ENCODE measurements at regions not wholly inside any gene's neighbourhood (a gene's known extent, or its start where the extent isn't known, plus 50 kb on each side); places are given as distances from the start of the nearest gene placed in this dataset.

- H3K27me3 Mint-ChIP-seq (ENCODE audit: insufficient read depth) = no peaks in the 10 kb centered on the region
- intact Hi-C loops (cut with micrococcal nuclease) = no loop called here
- no peak for DNase-seq (ENCODE audit: low spot score)
- H3K4me3 Mint-ChIP-seq = no peak overlapping the region
- H3K9me3 Mint-ChIP-seq = no peaks in the 10 kb centered on the region
- H3K36me3 Mint-ChIP-seq (ENCODE audit: low read depth) = no peaks in the 10 kb centered on the region
- no peaks in the 10 kb centered on the region for H3K4me1 Mint-ChIP-seq (ENCODE audit: low read depth)
- no peak overlapping the region for H3K27ac Mint-ChIP-seq
Measured at GRCh38 chr7:21092766-21093702, 306.3 kb upstream of the SP8 start.

- H3K4me1 Mint-ChIP-seq (ENCODE audit: low read depth) = no peaks in the 10 kb centered on the region
- H3K9me3 Mint-ChIP-seq = no peaks in the 10 kb centered on the region
- no peaks in the 10 kb centered on the region for H3K36me3 Mint-ChIP-seq (ENCODE audit: low read depth)
- intact Hi-C loops (cut with micrococcal nuclease) = no loop called here
- H3K4me3 Mint-ChIP-seq = no peak overlapping the region
- H3K27ac Mint-ChIP-seq = no peak overlapping the region
- no peak for DNase-seq (ENCODE audit: low spot score)
- no peaks in the 10 kb centered on the region for H3K27me3 Mint-ChIP-seq (ENCODE audit: insufficient read depth)
Measured at GRCh38 chr7:21094589-21094988, 307.9 kb upstream of the SP8 start.

DNA sequence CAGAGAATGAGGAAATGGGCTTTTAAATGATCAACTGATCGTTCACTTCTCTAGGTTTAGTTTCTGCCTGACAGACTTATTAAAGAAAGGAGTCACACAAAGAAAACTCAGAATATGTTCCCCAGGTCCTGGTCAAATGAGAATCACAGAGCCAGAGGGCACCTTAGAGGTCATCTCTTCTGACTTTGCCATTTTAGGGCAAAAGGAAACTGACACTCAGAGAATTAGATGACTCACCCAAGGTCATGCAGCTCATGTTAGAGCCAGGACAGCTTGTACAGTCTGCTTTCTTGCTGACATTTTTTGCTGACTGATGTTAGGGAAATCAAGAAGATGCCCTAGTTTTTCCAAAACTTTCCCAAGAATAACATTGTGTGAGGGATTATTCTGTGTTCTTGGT lies 312.7 kb upstream of the SP8 start:
- intact Hi-C loops (cut with micrococcal nuclease) = no loop called here
- no peak for DNase-seq (ENCODE audit: low spot score)
- Mint-ChIP-seq H3K4me1 (ENCODE audit: low read depth) (no peaks in the 10 kb centered on the region), H3K27me3 (ENCODE audit: insufficient read depth) (no peaks in the 10 kb centered on the region), H3K4me3 (no peak overlapping the region), H3K9me3 (no peaks in the 10 kb centered on the region), H3K36me3 (ENCODE audit: low read depth) (no peaks in the 10 kb centered on the region), H3K27ac (no peak overlapping the region)

- H3K36me3 Mint-ChIP-seq (ENCODE audit: low read depth) = no peaks in the 10 kb centered on the region
- H3K27me3 Mint-ChIP-seq (ENCODE audit: insufficient read depth) = no peaks in the 10 kb centered on the region
- no peaks in the 10 kb centered on the region for H3K9me3 Mint-ChIP-seq
- no peak overlapping the region for H3K27ac Mint-ChIP-seq
- no peak for DNase-seq (ENCODE audit: low spot score)
- H3K4me1 Mint-ChIP-seq (ENCODE audit: low read depth) = no peaks in the 10 kb centered on the region
- no peak overlapping the region for H3K4me3 Mint-ChIP-seq
- intact Hi-C loops (cut with micrococcal nuclease) = no loop called here
Measured at GRCh38 chr7:21099955-21100354, 313.3 kb upstream of the SP8 start.

DNA sequence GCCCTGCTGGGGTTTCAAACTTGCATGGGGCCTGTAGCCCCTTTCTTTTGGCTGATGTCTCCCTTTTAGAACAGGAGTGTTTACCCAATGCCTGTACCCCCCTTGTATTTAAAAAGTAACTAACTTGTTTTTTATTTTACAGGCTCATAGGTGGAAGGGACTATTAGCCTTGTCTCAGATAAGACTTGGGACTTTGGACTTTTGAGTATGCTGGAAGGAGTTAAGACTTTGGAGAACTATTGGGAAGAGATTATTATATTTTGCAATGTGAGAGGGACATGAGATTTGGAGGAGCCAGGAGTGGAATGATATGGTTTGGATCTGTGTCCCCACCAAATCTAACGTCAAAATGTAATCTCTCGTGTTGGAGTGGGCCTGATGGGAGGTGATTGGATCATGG lies 314.9 kb upstream of the SP8 start:
- Mint-ChIP-seq H3K4me3 (no peak overlapping the region), H3K4me1 (ENCODE audit: low read depth) (no peaks in the 10 kb centered on the region), H3K27ac (no peak overlapping the region), H3K36me3 (ENCODE audit: low read depth) (no peaks in the 10 kb centered on the region), H3K9me3 (no peaks in the 10 kb centered on the region), H3K27me3 (ENCODE audit: insufficient read depth) (no peaks in the 10 kb centered on the region)
- intact Hi-C loops (cut with micrococcal nuclease) = no loop called here
- no peak for DNase-seq (ENCODE audit: low spot score)

DNA sequence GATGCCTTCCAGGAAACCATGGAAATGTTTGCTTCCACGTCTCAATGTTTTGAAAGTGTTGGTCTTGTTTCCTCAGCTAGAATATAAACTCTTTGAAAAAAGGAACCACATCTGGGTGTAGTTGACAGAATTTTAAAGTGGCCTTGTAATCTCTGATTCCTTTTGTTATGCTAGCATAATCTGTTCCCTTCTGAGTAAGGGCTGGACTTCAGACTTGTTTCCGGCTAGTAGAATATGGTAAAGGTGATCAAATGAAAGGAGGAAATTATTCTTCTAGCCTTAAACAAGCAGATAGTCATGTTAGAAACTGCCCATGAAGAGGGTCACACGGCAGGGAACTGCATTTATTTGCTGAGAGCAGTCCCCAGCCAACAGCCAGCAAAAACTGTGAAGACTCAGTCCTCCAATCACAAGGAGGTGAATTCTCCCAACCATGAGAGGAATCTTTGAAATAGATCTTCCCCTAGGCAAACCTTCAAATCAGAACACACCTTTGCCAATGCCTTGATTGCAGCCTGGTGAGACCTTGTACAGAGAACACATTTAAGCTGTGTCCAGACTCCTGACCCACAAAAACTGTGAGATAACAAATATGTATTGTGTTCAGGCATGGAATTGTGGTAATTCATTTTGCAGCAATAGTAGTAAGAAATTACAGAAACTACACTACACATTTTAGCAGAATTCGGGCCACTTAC lies 316.9 kb upstream of the SP8 start:
- Mint-ChIP-seq H3K9me3 (no peaks in the 10 kb centered on the region), H3K27ac (no peak overlapping the region), H3K36me3 (ENCODE audit: low read depth) (no peaks in the 10 kb centered on the region), H3K4me3 (no peak overlapping the region), H3K4me1 (ENCODE audit: low read depth) (no peaks in the 10 kb centered on the region), H3K27me3 (ENCODE audit: insufficient read depth) (no peaks in the 10 kb centered on the region)
- DNase-seq (ENCODE audit: low spot score) = no peak
- intact Hi-C loops (cut with micrococcal nuclease) = no loop called here

- no peaks in the 10 kb centered on the region for H3K9me3 Mint-ChIP-seq
- no peaks in the 10 kb centered on the region for H3K36me3 Mint-ChIP-seq (ENCODE audit: low read depth)
- no peak for DNase-seq (ENCODE audit: low spot score)
- H3K4me1 Mint-ChIP-seq (ENCODE audit: low read depth) = no peaks in the 10 kb centered on the region
- intact Hi-C loops (cut with micrococcal nuclease) = no loop called here
- no peak overlapping the region for H3K4me3 Mint-ChIP-seq
- H3K27ac Mint-ChIP-seq = no peak overlapping the region
- no peaks in the 10 kb centered on the region for H3K27me3 Mint-ChIP-seq (ENCODE audit: insufficient read depth)
Measured at GRCh38 chr7:21104124-21104500, 317.4 kb upstream of the SP8 start.

GRCh38 chr7:21106296-21106732 lies 319.6 kb upstream of the SP8 start:
- no peak overlapping the region for H3K4me3 Mint-ChIP-seq
- H3K4me1 Mint-ChIP-seq (ENCODE audit: low read depth) = no peaks in the 10 kb centered on the region
- no peak overlapping the region for H3K27ac Mint-ChIP-seq
- H3K36me3 Mint-ChIP-seq (ENCODE audit: low read depth) = no peaks in the 10 kb centered on the region
- intact Hi-C loops (cut with micrococcal nuclease) = no loop called here
- no peaks in the 10 kb centered on the region for H3K9me3 Mint-ChIP-seq
- no peak for DNase-seq (ENCODE audit: low spot score)
- peaks cover 2% of the 10 kb centered on the region for H3K27me3 Mint-ChIP-seq (ENCODE audit: insufficient read depth)

GRCh38 chr7:21107101-21107500 lies 320.4 kb upstream of the SP8 start:
- Mint-ChIP-seq H3K9me3 (no peaks in the 10 kb centered on the region), H3K4me1 (ENCODE audit: low read depth) (no peaks in the 10 kb centered on the region), H3K27ac (no peak overlapping the region)

GRCh38 chr7:21108182-21108581 lies 319.7 kb upstream of the SP4 start:
- peaks cover 3% of the 10 kb centered on the region for H3K27me3 Mint-ChIP-seq (ENCODE audit: insufficient read depth)
- no peaks in the 10 kb centered on the region for H3K4me1 Mint-ChIP-seq (ENCODE audit: low read depth)
- no peaks in the 10 kb centered on the region for H3K9me3 Mint-ChIP-seq
- intact Hi-C loops (cut with micrococcal nuclease) = no loop called here
- DNase-seq (ENCODE audit: low spot score) = no peak
- H3K36me3 Mint-ChIP-seq (ENCODE audit: low read depth) = no peaks in the 10 kb centered on the region
- H3K27ac Mint-ChIP-seq = no peak overlapping the region
- H3K4me3 Mint-ChIP-seq = no peak overlapping the region

More at GRCh38 chr7:21107101-21107500, 320.4 kb upstream of the SP8 start:
- Mint-ChIP-seq H3K27me3 (ENCODE audit: insufficient read depth) (peaks cover 3% of the 10 kb centered on the region), H3K36me3 (ENCODE audit: low read depth) (no peaks in the 10 kb centered on the region), H3K4me3 (no peak overlapping the region)
- DNase-seq (ENCODE audit: low spot score) = no peak
- intact Hi-C loops (cut with micrococcal nuclease) = no loop called here

- peaks cover 9% of the 10 kb centered on the region for H3K27me3 Mint-ChIP-seq (ENCODE audit: insufficient read depth)
- no peaks in the 10 kb centered on the region for H3K36me3 Mint-ChIP-seq (ENCODE audit: low read depth)
- H3K4me1 Mint-ChIP-seq (ENCODE audit: low read depth) = no peaks in the 10 kb centered on the region
- H3K4me3 Mint-ChIP-seq = no peak overlapping the region
- H3K9me3 Mint-ChIP-seq = no peaks in the 10 kb centered on the region
- H3K27ac Mint-ChIP-seq = no peak overlapping the region
- DNase-seq (ENCODE audit: low spot score) = no peak
- intact Hi-C loops (cut with micrococcal nuclease) = no loop called here
Measured at GRCh38 chr7:21113609-21114415, 314.1 kb upstream of the SP4 start.

GRCh38 chr7:21123586-21123985 lies 304.3 kb upstream of the SP4 start:
- Mint-ChIP-seq H3K4me1 (ENCODE audit: low read depth) (no peaks in the 10 kb centered on the region), H3K9me3 (no peaks in the 10 kb centered on the region), H3K36me3 (ENCODE audit: low read depth) (no peaks in the 10 kb centered on the region), H3K27me3 (ENCODE audit: insufficient read depth) (peaks cover 2% of the 10 kb centered on the region), H3K4me3 (no peak overlapping the region), H3K27ac (no peak overlapping the region)
- DNase-seq (ENCODE audit: low spot score) = no peak
- intact Hi-C loops (cut with micrococcal nuclease) = no loop called here

DNA sequence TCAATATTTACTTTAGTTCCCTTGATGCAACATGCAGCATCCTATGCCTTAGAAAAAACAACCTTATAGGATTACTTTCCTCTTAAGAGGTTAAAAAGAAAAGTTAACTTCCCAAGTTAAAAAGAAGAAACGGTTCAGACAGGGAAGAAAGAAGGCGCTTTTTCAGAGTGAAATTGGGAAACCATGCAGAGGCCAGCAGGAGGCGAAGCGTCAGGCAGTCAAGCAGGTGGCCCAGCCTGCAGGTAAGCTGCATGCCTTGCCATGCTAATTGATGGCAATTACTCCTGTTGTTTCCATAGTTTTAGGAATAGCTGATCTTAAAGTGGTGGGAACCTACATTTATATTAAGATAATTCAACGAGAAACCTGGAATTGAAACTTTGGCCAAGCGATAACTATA lies 302.6 kb upstream of the SP4 start:
- H3K4me3 Mint-ChIP-seq = no peak overlapping the region
- H3K36me3 Mint-ChIP-seq (ENCODE audit: low read depth) = no peaks in the 10 kb centered on the region
- intact Hi-C loops (cut with micrococcal nuclease) = no loop called here
- H3K27ac Mint-ChIP-seq = no peak overlapping the region
- H3K4me1 Mint-ChIP-seq (ENCODE audit: low read depth) = no peaks in the 10 kb centered on the region
- DNase-seq (ENCODE audit: low spot score) = no peak
- H3K9me3 Mint-ChIP-seq = no peaks in the 10 kb centered on the region
- H3K27me3 Mint-ChIP-seq (ENCODE audit: insufficient read depth) = peaks cover 2% of the 10 kb centered on the region
